Brain microvascular endothelial cell (primary cell): ENCODE measurements at regions not wholly inside any gene's neighbourhood (a gene's known extent, or its start where the extent isn't known, plus 50 kb on each side); places are given as distances from the start of the nearest gene placed in this dataset.

Experiments
- DNase-seq: peaks from one replicate; pipeline ENCODE4 v3.0.0-alpha.2; 2020
- H3K27ac ChIP-seq: fragments of 250-450 bp; sonication (Bioruptor Pico); 2 replicates; pipeline ENCODE4 v1.5.1; 2020; ENCODE audit warnings: mild to moderate bottlenecking, moderate library complexity
- H3K27me3 ChIP-seq: fragments of 250-450 bp; sonication (Bioruptor Pico); replicated peaks from 2 replicates; pipeline ENCODE4 v1.5.1; 2020; ENCODE audit warnings: mild to moderate bottlenecking
- H3K36me3 ChIP-seq: fragments of 250-450 bp; sonication (Bioruptor Pico); replicated peaks from 2 replicates; pipeline ENCODE4 v1.5.1; 2020; ENCODE audit warnings: mild to moderate bottlenecking
- H3K4me3 ChIP-seq: 2 replicates; pipeline ENCODE4 v1.5.1; 2011; ENCODE audit warnings: low read depth, mild to moderate bottlenecking, control low read depth, low read length, moderate library complexity
- in situ Hi-C: cut with HindIII; loops from 2 replicates; pipeline ENCODE4 v1.10.0; 2017; ENCODE audit warnings: low sequenced_read_pairs, low pct_ligation_motif_present
- TF ChIP-seq, protein P1 (sequence below): IDR thresholded peaks from 2 replicates; pipeline ENCODE4 v1.5.1; 2011; ENCODE audit warnings: low read depth, mild to moderate bottlenecking, moderate library complexity, low read length, control low read depth, inconsistent platforms; ENCODE audit errors: missing control alignments

DNA sequence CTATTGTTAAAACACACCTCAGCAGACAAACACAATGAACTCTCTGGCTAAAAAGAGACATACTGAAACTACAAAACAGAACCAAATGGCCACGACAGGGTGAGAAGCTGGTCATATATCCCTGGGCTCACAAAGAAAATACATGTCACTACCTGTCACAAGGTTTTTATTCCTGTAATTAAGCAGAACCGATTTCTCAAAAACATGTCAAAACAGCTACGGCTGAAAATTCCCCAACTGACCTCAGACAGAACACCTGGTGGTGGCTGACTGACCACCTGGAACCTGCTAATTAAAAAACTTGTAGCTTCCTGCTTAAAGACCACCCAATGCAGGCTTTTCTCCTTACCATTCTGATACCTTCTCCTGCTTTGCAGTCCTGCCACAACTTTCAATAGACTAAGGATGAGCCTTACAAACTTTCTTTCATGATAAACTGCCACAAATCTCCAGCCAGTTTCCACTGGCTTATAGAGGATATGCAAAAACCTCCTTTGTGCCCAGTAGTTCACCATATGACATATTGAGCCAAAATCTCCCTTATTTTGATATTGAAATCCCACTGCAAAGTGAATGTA, 571.9 kb downstream of the SPOCK3 start:
- H3K27ac ChIP-seq = no peak overlapping the region
- TF ChIP-seq, protein P1, sequence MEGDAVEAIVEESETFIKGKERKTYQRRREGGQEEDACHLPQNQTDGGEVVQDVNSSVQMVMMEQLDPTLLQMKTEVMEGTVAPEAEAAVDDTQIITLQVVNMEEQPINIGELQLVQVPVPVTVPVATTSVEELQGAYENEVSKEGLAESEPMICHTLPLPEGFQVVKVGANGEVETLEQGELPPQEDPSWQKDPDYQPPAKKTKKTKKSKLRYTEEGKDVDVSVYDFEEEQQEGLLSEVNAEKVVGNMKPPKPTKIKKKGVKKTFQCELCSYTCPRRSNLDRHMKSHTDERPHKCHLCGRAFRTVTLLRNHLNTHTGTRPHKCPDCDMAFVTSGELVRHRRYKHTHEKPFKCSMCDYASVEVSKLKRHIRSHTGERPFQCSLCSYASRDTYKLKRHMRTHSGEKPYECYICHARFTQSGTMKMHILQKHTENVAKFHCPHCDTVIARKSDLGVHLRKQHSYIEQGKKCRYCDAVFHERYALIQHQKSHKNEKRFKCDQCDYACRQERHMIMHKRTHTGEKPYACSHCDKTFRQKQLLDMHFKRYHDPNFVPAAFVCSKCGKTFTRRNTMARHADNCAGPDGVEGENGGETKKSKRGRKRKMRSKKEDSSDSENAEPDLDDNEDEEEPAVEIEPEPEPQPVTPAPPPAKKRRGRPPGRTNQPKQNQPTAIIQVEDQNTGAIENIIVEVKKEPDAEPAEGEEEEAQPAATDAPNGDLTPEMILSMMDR = no peak
- H3K36me3 ChIP-seq = no peaks in the 10 kb centered on the region
- H3K27me3 ChIP-seq = no peaks in the 10 kb centered on the region
- DNase-seq = no peak
- no peak overlapping the region for H3K4me3 ChIP-seq
- in situ Hi-C loops = no loop called here

DNA sequence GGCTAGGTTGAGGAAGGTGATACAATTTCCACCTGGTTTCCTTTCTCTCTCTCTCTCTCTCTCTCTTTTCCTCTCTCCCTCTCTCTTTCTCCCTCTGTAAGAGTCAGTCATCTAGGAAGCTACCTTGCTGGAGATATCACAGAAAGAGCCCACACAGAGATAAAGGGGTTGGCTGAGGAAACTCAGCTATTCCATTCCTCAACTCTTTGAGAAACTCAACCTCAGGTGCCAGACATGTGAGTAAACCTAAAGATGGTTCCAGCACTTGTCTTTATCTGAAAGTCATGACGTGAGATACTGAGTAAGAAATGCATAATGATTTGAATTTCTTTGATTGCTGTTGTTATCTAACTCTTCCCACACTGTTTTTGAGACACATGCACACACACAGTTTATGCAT, 564.0 kb downstream of the SPOCK3 start:
- no peak for DNase-seq
- TF ChIP-seq, protein P1 = no peak
- H3K27ac ChIP-seq = no peak overlapping the region
- H3K27me3 ChIP-seq = no peaks in the 10 kb centered on the region
- H3K4me3 ChIP-seq = no peak overlapping the region
- H3K36me3 ChIP-seq = no peaks in the 10 kb centered on the region
- in situ Hi-C loops = no loop called here

DNA sequence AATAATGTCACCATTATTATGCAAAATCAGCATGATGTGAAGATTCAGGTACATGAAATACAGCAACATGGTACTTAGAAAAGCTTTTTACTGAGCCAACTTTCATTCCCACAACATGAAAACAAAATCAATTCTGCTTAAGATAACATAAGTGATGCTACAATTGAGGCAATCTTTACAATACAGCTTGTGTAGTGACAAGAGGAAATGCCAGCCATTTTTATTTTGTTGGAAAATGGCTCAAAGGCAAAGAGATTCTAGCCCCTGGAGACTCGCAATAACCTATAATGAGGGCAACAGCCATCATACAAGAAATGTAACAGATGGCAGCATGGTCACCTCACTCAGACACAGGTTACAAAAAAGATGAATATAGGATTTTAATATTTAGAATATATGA, 560.4 kb downstream of the SPOCK3 start:
- TF ChIP-seq, protein P1 = no peak
- DNase-seq = no peak
- in situ Hi-C loops = no loop called here
- Histone ChIP-seq H3K27me3 (no peaks in the 10 kb centered on the region), H3K36me3 (no peaks in the 10 kb centered on the region), H3K4me3 (no peak overlapping the region), H3K27ac (no peak overlapping the region)

DNA sequence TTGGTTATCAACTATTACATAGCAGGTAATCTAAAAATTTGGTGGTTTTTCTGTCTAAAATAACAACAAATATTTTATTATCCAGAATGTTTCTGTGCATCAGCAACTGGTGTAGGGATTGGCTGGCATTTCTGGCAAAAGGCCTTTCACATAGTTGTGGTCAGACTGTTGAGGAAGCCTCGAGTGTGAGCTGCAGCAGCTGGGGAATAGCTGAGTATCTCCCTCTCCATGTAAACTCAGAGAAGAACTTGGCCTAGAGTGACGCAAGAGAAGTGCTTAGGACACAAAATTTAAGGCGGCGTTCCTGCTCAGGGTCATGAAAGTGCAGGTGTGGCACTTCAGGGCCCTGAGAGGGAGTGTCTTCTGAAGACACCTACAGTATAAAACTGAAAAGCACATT, 558.9 kb downstream of the SPOCK3 start:
- H3K4me3 ChIP-seq = no peak overlapping the region
- in situ Hi-C loops = no loop called here
- H3K27me3 ChIP-seq = no peaks in the 10 kb centered on the region
- DNase-seq = peak; percentile 65
- no peaks in the 10 kb centered on the region for H3K36me3 ChIP-seq
- no peak overlapping the region for H3K27ac ChIP-seq
- TF ChIP-seq, protein P1 = no peak

DNA sequence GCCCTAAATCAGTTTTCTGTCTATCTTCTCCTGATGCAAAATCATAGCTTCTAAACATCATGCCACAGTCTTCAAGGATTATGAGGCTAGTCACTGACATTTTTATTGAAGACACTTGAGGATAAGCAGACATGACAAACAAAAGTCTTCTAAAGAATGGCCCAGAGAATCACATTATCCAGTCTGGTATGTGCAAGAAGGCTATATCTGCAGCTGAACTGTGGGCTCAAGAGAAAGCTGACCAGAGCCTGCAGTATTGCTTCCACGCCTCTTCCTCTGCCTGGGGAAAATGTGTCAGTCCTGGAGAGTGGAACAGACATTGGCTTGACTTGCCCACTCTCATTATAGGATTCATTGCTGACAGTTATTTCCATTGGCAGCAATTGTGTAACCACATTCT, 553.5 kb downstream of the SPOCK3 start:
- DNase-seq = no peak
- Histone ChIP-seq H3K27me3 (no peaks in the 10 kb centered on the region), H3K36me3 (no peaks in the 10 kb centered on the region), H3K4me3 (no peak overlapping the region), H3K27ac (no peak overlapping the region)
- TF ChIP-seq, protein P1 = no peak
- in situ Hi-C loops = no loop called here

DNA sequence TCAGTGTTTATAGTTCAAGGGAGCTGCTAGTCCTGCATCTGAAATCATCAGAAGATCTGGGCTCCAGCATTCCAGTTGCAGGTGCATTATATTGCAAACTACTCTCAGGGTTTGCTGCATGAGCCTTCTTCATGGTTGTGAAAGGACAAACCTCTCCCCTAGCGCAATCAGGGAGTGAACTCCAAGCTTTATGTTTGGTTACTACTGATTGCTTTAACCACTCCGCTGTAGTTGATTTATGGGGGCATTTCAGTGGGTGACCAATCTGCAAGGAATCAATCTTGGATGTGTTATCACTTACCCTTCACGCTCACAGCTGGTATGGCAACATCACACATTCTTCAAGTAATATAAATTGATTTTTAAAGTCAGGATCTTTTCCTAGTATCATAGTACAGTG, 552.1 kb downstream of the SPOCK3 start:
- no peak for DNase-seq
- H3K27ac ChIP-seq = no peak overlapping the region
- TF ChIP-seq, protein P1 = no peak
- no peak overlapping the region for H3K4me3 ChIP-seq
- in situ Hi-C loops = no loop called here
- H3K36me3 ChIP-seq = no peaks in the 10 kb centered on the region
- no peaks in the 10 kb centered on the region for H3K27me3 ChIP-seq
